EL (cell line): ENCODE measurements at regions not wholly inside any gene's neighbourhood (a gene's known extent, or its start where the extent isn't known, plus 50 kb on each side); places are given as distances from the start of the nearest gene placed in this dataset.

ENCODE experiments used
- DNase-seq: peaks from one replicate; pipeline ENCODE4 v3.0.0-alpha.2; 2016

GRCh38 chr2:100744184-100744583, 75.8 kb upstream of the NPAS2 start:
- no peak for DNase-seq

- DNase-seq: peak; percentile 53
Observed at GRCh38 chr2:100744589-100744988, 75.3 kb upstream of the NPAS2 start.

- no peak for DNase-seq
Observed at GRCh38 chr2:100745604-100746003, 74.3 kb upstream of the NPAS2 start.

GRCh38 chr2:100747551-100747950, 72.4 kb upstream of the NPAS2 start:
- DNase-seq: peak; percentile 56

- no peak for DNase-seq
Observed at GRCh38 chr2:100747996-100748615, 71.8 kb upstream of the NPAS2 start.

- DNase-seq: no peak
Observed at GRCh38 chr2:100748673-100749072, 71.3 kb upstream of the NPAS2 start.

GRCh38 chr2:100749771-100750542, 70.0 kb upstream of the NPAS2 start:
- DNase-seq: no peak

GRCh38 chr2:100751871-100752625, 67.9 kb upstream of the NPAS2 start:
- peak; percentile 67 for DNase-seq

- peak; percentile 83 for DNase-seq
Observed at GRCh38 chr2:100752628-100753333, 67.2 kb upstream of the NPAS2 start.

GRCh38 chr2:100753444-100753843, 66.5 kb upstream of the NPAS2 start:
- DNase-seq: no peak

- no peak for DNase-seq
Observed at GRCh38 chr2:100753881-100754280, 66.1 kb upstream of the NPAS2 start.

GRCh38 chr2:100754951-100755350, 65.0 kb upstream of the NPAS2 start:
- no peak for DNase-seq

- DNase-seq: peak; percentile 52
Observed at GRCh38 chr2:100755441-100755840, 64.5 kb upstream of the NPAS2 start.

GRCh38 chr2:100756704-100757103, 63.2 kb upstream of the NPAS2 start:
- peak; percentile 48 for DNase-seq

- peak; percentile 93 for DNase-seq
Observed at GRCh38 chr2:100757621-100758394, 62.1 kb upstream of the NPAS2 start.

GRCh38 chr2:100759901-100760300, 60.0 kb upstream of the NPAS2 start:
- DNase-seq: no peak

- no peak for DNase-seq
Observed at GRCh38 chr2:100761365-100761764, 58.6 kb upstream of the NPAS2 start.

- DNase-seq: no peak
Observed at GRCh38 chr2:100764430-100764829, 55.5 kb upstream of the NPAS2 start.

GRCh38 chr2:100765481-100765880, 54.5 kb upstream of the NPAS2 start:
- no peak for DNase-seq

- DNase-seq: no peak
Observed at GRCh38 chr2:100766256-100766655, 53.7 kb upstream of the NPAS2 start.

- DNase-seq: no peak
Observed at GRCh38 chr2:100766806-100767205, 53.1 kb upstream of the NPAS2 start.

- peak; percentile 92 for DNase-seq
Observed at GRCh38 chr2:100767224-100767653, 52.7 kb upstream of the NPAS2 start.
